ENCODE measurements at regions not wholly inside any gene's neighbourhood (a gene's known extent, or its start where the extent isn't known, plus 50 kb on each side); places are given as distances from the start of the nearest gene placed in this dataset.

GRCh38 chr6:147132889-147133288, 71.3 kb upstream of the STXBP5 start:
- no peak for TF ChIP-seq EZH2 (IDR thresholded peaks at IDR 0.05; ENCODE audit: borderline replicate concordance, insufficient read depth, low read depth, low read length, poor library complexity, severe bottlenecking)
- no peak for TF ChIP-seq CTCF (IDR thresholded peaks at IDR 0.05)

Data from B cell (primary cell).